Right forelimb (tissue), 1 donor: ENCODE measurements at regions not wholly inside any gene's neighbourhood (a gene's known extent, or its start where the extent isn't known, plus 50 kb on each side); places are given as distances from the start of the nearest gene placed in this dataset.
"Not testable (repeated sequence)": the region's sequence is repeated elsewhere in the genome, so short reads cannot be mapped to it uniquely, and the experiment has no call there.

Source experiments
- DNase-seq: peaks from one replicate; pipeline ENCODE4 v3.0.0-alpha.2; 2018

DNA sequence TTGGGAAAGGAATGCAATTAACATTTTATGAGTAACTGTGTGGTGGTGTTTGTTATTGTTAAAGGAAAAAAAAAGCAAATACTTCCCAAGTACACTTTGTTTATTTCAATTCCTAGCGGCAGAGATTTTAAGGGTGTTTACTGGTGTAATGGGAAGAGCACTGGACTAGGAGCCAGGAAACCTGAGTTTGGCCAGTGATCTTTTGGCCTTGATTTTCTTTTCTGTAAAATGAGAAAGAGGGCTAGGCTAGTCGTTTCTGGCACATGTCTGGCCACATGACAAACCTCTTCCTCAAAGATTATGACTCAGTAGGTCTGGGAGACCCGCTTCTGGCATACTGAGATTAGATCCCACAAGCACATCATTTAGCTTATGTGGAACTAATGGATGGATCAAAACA, 428.1 kb upstream of the NOX3 start:
- no peak for DNase-seq

DNA sequence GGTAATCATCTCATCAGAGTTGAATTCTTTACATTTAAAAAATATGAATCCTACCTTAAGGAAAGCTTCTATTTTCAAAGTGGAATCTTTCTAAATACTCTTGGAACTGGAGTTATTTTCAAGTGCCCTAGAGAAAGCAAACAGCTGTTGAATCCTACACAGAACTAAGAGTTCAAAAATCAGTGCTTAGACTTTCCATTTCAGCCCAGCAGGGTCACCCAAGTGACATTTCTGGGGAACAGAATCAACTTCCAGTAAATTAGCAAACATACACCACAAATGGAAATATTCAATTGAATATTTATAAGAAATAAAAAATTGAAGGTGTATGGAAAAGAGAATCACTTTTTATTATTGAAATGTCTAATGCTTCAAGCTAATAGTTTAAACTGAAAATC, 427.7 kb upstream of the NOX3 start:
- DNase-seq = no peak

DNA sequence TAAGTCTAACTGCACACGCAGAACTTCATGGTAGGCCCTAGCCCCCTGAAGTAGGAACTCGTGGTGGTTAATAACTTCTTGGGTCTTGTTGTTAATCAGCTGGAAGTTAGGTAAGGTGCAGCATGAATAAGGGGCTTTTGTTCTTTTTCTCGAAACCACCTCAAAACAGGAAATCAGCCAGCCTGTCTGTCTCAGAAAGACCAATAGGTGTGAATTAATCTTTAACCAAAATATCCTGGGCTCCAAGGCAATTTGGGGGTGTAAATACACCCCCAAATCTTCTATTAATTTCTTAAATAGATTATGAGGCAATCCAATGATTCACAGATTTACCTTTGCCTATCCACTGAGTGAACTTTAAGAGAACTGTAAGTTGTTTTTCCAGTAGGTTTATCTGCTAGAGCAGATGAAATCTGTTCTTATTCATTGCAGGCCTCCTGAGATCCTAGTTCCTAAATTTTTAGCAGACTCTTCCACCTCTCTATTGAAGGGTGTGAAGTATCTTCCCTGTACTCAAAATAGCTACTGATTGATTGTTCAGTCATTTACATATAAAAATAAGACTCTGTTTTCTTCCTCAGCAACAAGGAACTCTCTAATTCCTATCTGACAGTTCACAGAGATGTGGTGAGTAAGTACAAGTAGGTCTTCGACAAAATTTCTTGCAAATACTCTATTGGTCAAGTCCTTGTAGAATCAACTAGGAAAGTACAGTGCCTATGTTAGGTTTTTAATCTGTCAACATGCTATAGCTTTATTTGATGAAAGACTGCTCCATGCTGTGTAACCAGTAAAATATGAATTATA, 427.1 kb upstream of the NOX3 start:
- DNase-seq = no peak

DNA sequence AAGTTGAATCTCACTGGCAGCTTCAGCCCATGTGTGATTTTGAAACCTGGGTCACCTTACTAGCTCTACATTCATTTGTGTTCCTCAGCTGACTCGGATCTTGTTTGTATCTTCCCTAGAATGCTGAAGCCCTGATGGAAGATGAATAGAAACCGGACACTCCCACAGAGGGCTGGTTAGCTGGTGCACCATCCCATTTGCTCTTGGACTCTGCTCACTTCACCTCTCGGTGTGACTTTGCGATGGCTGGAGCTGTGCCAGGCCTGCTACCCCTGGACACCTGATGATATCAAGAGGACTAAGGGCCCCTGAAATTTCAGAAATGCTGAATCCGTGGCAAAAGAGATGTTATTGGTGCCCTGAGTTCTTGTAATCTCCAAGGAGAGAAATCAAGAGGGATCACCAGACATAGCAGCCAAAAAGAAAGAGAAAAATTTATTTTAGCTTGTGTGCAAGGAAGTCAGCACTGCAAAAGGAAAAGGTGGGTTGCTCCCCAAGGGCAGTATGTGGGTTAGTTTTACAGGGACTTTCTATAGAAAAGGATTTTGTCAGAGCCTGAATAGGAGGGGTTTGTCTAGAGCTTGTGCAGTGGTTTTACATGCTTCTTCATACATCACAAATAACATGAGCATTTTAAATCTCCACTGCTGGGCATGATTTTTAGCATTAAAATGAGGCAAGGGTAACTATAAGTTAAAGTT, 426.3 kb upstream of the NOX3 start:
- DNase-seq = no peak

DNA sequence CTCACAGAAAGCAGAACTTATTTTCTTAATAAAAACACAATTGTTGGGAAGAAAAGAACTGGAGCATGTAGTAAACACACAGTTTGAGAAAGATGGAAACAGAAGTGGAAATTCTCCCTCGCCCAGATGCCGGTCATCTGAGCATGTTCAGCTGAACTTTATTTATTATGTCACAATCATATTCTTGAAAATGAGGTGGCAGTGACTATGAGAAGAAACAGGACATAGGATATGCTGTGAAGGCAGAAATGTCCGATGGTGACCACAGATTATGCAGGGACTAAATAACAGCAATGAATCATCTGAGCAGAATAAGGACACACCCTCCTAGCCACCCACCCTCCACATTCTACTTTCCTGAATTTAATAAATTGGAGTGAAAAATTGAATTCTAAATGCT, 425.3 kb upstream of the NOX3 start:
- no peak for DNase-seq

DNA sequence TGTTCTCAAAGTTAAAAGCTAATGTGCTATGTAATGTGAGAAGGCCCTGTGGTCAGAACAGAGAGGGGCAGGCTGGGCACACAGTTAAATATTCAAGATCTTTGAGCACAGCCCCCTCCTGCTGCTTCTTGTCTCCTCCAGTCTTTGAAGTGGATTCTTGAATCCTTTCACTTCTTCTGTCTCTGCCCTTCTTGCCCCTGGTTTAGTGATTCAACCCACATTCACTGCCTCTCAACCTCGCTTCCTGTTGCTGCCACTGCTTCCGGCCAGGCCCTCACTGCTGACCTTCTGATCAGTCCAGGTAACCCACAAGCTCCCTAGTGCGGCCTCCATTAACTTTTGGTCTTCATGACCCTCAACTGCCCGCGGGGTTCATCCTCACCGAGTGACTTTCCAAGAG, 417.3 kb upstream of the NOX3 start:
- DNase-seq = no peak

DNA sequence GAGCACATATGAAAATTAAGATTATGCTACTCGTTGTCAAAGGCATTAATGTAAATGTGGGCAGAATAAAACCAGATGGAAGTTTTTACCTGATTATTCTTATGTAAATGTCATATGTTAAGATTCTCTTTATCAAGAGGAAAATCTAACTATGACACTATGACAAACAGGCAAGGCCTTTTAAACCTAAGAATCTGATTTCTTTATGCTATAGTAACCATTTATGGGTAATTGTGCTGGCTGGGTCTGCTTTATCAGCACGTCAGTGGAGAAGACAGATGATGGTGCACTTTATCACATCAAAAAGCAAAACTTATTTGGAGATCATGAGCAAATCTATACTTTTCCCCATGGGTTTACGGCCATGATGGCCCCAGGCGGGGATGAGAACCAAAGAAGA, 412.0 kb upstream of the NOX3 start:
- no peak for DNase-seq

DNA sequence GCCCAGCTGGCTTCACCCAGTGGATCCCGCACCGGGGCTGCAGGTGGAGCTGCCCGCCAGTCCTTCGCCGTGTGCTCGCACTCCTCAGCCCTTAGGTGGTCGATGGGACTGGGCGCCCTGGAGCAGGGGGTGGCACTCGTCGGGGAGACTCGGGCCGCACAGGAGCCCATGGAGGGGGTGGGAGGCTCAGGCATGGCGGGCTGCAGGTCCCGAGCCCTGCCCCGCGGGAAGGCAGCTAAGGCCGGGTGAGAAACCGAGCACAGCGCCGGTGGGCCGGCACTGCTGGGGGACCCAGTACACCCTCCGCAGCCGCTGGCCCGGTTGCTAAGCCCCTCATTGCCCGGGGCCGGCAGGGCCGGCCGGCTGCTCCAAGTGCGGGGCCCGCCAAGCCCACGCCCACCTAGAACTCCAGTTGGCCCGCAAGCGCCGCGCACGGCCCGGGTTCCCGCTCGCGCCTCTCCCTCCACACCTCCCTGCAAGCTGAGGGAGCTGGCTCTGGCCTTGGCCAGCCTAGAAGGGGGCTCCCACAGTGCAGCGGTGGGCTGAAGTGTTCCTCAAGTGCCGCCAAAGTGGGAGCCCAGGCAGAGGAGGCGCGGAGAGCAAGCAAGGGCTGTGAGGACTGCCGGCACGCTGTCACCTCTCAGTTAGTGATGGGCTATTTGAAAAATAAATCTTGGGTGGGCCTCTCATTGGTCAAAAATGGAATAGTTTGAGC, 411.2 kb upstream of the NOX3 start:
- not testable (repeated sequence) for DNase-seq

DNA sequence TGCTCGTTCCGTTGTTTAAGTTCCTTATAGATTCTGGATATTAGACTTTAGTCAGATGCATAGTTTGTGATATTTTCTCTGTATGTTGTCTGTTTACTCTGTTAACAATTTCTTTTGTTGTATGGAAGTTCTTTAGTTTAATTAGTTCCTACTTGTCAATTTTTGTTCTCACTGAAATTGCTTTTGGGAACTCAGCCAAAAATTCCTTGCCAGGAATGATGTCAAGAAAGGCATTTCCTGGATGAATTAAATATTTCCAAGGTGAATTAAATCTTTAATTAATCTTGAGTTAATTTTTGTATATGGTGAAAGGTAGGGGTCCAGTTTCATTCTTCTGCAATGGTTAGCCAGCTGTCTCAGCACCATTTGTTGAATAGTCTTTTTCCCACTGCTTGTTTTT, 406.2 kb upstream of the NOX3 start:
- no peak for DNase-seq

DNA sequence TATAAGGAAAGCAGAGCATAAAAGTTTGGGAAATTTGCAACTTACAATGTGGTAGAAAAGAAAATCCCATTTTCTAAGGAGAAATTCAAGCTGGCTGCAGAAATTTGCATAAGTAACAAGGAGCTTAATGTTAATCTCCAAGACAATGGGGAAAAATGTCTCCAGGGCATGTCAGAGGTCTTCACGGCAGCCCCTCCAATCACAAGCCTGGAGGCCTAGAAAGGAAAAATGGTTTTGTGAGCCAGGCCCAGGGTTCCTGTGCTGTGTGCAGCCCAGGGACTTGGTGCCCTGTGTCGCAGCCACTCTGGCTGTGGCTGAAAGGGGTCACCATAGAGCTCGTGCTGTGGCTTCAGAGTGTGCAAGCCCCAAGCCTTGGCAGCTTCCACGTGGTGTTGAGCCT, 403.3 kb upstream of the NOX3 start:
- not testable (repeated sequence) for DNase-seq

DNA sequence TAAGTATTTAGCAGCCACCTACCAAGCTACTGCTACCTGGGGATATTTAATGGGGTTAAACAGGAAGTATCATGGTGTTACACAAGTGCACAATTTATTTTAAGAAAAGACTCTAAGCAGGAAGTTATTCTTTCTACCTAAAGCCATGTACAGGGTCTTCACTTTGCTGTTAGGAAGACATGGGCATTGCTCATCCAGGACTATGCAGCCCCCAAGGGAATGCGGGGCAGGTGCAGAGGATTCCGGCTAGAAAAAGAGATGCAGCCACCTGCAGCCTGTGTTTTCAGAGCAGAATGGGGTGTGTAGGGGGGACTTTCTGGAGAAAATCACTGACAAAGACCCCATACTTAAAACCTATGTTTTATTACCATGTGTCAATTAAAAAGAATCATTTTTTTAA, 399.1 kb upstream of the NOX3 start:
- no peak for DNase-seq

DNA sequence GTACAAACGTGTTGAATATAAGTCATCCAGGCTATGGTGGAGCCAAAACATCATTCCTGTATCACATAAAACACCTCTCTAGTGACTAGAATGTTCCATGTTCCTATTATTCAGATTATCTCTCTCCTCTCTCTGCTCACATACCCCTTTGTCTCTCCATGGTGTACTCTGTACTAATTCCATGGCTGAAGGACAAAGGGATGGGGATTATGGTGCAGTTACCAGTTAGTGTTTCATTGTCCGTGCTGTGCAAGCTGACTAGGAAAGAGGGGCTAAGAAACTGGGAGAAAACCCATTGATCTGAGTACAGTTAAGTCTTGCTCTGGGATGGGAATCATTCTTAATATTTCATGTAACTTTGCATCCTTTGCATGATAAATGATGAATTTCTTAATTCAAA, 397.4 kb upstream of the NOX3 start:
- DNase-seq = no peak

DNA sequence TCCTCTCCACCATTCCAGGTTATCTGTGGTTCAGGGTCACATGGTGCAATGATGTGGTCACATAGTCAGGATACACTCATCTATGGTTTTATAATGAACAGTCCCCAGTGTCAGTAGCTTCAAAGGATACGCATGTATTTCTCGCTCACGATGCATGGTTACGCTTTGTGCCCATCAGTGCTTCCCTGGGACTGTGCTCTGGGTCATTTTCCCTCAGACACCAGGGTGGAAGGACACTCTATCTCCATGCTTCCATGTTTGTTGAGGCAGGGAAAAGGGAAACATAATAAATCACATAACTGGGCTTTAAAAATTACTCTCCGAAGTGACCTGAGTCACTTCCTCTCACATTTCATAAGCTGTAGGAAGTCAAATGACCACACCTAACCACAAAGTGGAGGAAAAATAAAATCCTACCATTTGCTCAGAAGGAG, 394.8 kb upstream of the NOX3 start:
- DNase-seq = no peak

DNA sequence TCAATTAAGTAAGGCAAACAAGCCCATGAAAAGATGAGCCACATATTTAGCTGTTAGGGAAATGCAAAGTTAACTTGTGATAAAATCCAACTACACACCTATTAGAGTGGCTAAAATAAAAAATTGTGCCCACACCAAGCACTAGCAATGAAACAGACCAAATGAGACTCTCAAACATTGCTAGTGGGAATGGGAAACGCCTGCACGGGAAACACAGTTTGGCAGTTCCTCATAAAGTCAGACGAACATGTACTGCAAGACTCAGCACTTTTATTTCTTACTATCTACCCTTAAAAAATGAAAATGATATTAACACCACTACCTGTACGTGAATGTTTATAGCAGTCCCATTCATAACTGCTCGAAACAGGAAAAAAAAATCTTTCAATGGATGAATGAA, 392.1 kb upstream of the NOX3 start:
- no peak for DNase-seq

DNA sequence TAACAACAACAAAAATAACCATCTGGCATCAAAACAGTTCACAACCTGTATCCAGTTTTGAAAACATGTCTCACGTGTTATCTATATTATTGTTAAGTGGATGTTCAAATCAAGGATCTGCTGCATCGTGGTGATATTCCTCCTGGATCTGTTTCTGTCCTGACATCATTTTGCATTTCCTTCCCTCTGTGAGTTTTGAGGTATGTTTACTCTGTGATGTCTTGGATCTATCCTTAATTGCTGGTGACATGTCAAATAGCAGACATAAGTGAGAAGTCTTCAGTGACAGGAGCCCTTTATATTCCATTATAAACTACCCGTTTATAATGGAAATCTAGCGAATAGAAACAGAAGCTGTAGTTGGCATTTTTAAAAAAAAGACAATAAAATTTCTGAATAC, 381.8 kb upstream of the NOX3 start:
- no peak for DNase-seq

DNA sequence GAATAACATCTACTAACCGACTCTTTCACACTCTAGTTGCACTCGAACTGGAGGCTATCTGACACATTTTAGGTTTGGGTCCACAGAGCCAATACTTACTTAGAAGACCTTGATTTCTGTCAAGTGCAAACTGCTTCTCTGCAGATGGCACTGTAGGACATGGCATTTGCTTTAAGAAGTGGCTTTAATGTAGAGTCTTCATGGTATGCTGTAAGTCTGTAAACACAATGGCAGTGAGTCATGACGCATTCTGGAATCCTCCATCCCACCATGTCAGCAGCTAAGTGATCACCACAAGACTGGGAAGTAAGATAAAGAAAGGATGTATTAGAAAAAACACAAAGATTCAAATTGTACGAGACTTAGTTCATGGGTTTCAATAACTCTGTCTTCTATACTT, 377.0 kb upstream of the NOX3 start:
- DNase-seq = no peak

DNA sequence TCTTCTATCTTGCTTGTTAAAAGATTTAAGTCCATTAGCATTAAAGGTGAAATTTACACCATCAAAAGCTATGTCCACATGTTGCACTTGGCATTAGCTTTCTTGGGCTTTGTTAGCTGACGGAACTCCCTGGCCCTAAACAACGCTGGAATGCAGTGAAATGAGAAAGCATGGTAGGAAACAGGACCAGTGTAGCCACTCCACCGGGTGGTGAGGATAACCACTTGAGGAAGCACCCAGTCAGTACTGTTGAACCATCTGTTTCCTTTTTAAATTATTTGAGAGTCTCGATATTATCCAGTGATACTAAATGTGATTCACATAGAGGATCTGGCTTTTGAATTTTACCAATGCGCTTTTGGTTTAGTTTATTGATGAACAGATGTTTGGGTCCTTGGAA, 374.9 kb upstream of the NOX3 start:
- DNase-seq = no peak

DNA sequence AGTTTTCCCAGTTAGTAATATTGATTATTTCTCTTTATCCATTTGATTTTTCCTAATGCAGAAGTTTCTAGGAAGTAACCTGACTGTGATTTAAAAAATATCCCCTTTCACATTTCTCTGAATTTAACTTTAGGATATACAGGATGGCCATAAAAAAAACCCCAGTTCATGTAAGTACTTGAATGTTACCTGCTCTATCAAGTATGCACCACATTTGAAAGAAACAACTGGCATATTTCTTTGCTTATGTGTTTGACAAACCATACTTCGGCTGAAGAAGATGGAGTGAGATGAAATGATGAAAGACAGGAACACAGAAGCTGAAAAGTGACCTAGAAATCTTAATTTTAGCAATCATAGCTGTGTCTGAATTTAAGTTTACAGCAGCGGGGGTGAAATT, 374.0 kb upstream of the NOX3 start:
- DNase-seq = no peak

DNA sequence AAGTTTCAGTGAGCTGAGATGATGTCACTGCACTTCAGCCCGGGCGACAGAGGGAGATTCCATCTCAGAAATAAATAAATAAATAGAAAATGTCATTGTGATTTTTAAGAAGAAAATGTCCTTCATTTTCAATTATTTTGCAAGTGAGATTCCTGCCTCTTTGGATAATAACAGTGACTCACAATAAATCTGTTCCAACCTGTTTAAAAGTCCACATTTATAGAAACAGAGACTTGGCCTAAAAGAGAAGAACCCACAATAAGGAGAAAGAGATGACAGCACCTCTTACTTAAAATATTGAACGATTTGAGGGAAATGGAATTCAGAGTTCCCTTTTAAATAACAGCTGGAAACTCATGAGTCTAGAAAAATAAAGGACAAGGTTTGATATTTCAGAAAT, 373.4 kb upstream of the NOX3 start:
- no peak for DNase-seq

DNA sequence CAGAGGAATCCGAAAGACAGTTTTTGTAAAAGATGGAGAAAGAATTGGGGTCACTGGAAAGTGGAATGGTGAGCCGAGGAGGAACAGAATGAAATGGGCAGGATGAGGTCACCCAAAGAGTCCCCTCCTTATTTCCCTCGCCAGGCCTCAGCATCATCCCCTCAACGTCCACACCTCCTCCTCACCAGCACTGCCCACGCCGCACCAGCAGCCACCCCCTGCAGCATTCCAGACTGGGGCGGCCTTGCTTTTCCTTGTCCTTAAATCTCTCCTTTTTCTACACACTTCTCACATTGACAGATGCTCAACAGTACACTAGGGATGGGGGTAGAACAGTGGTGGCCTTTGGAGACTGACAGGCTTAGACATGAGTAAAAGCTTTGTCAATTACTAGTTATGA, 363.1 kb upstream of the NOX3 start:
- no peak for DNase-seq

DNA sequence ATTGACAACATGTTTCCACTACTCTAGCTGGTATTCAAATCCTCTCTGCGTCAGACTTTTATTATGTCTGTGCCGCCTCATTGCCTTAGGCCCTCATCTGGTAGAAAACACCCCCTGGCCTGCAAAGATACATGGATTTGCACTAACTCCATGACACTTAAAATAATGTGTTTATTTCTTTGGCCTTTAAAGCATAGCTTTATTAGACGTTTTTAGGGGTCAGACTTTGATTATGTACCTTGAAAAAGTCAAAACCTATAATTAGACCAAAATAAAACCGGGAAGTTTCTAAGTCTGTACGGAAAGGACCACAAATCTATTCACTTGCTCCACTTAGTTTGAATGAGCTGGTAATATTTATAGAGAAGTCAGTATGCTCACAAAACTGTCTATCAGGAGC, 357.9 kb upstream of the NOX3 start:
- no peak for DNase-seq

DNA sequence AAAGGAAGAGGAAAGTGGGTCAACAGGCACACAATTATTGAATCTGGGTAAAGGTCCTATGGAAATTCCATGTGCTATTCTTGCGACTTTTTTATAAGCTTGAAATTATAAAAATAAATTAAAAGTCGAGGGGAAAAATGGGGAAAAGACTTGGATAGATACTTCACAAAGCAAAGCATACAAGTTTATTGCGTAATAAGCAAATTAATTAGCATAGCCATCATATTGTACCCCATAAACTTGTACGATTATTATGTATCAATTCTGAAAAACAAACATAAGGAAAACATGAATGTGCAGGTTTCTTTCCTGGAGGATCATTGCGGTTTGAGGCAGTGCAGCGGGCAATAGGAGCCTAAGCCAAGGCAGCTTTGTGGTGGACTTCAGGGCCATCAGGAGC, 351.6 kb upstream of the NOX3 start:
- DNase-seq = no peak

DNA sequence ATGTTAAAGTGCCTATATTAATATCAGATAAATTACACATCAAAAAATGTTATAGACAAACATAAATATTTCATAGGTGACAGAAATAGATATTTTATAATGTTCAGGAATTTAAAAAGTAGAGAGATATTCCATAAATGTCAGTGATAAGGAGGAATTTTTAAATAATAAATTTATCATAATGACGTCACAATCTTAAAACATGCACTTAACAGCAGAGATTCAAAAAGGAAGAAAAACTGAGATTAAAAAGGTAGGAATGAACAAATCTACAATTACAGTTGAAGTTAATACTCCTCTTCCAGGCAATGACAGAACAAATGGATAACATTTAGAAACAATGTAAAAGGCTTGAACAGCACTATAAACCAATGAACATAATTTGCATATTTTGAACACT, 345.4 kb upstream of the NOX3 start:
- DNase-seq = no peak

DNA sequence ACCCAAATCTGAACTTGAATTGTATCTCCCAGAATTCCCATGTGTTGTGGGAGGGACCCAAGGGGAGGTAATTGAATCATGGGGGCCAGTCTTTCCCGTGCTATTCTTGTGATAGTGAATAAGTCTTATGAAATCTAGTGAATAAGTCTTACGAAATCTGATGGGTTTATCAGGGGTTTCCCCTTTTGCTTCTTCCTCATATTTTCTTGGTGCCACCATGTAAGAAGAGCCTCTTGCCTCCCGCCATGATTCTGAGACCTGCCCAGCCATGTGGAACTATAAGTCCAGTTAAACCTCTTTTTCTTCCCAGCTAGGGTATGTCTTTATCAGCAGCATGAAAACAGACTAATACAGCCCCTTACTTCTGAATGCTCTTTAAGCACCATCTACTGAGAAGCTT, 343.2 kb upstream of the NOX3 start:
- not testable (repeated sequence) for DNase-seq
